A549 (cell line): ENCODE measurements at regions not wholly inside any gene's neighbourhood (a gene's known extent, or its start where the extent isn't known, plus 50 kb on each side); places are given as distances from the start of the nearest gene placed in this dataset.

Source experiments
- CEBPB ChIP-seq, 2 experiments: fragments of >200 bp in 1 of 2; sonication (Bioruptor Twin) in 1 of 2; formaldehyde crosslinking in 1 of 2; IDR thresholded peaks; 2 replicates each; pipeline ENCODE4 v1.6.1; 2012 to 2016
- PHF8 ChIP-seq: fragments of 200-600 bp; sonication (generic); IDR thresholded peaks from 2 replicates; pipeline ENCODE4 v1.6.1; 2016; ENCODE audit warnings: low read depth, mild to moderate bottlenecking, antibody characterized with exemption, moderate library complexity, borderline replicate concordance
- TF ChIP-seq, protein P1 (sequence below): fragments of 450-650 bp; IDR thresholded peaks from 2 replicates; pipeline ENCODE4 v1.6.1; 2014; ENCODE audit warnings: antibody characterized with exemption
- TF ChIP-seq, protein P2 (sequence below): IDR thresholded peaks from 2 replicates; pipeline ENCODE4 v1.6.1; 2012

DNA sequence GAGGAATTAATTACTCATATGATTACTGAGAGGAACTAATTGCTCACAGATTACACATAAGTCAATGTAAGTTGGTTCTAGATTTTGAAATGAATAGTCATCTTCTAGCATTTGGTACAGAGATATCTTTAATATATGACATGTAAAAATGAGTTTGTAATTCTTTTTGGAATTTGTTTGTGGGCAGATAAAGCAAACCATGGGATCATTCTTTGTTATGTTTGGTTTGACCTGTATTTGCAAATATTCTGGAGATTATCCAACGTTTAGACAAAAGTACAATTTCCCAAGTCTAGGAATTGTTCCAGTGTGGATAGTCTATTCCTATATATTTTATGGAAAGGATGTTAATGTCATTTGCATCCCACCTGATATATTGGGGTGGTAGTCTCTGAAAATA, 309.6 kb upstream of the EDNRB start:
- TF ChIP-seq, protein P1, sequence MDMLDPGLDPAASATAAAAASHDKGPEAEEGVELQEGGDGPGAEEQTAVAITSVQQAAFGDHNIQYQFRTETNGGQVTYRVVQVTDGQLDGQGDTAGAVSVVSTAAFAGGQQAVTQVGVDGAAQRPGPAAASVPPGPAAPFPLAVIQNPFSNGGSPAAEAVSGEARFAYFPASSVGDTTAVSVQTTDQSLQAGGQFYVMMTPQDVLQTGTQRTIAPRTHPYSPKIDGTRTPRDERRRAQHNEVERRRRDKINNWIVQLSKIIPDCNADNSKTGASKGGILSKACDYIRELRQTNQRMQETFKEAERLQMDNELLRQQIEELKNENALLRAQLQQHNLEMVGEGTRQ = no peak
- no peak for TF ChIP-seq CEBPB (IDR thresholded peaks at IDR 0.05)
- no peak for TF ChIP-seq PHF8
- TF ChIP-seq, protein P2, sequence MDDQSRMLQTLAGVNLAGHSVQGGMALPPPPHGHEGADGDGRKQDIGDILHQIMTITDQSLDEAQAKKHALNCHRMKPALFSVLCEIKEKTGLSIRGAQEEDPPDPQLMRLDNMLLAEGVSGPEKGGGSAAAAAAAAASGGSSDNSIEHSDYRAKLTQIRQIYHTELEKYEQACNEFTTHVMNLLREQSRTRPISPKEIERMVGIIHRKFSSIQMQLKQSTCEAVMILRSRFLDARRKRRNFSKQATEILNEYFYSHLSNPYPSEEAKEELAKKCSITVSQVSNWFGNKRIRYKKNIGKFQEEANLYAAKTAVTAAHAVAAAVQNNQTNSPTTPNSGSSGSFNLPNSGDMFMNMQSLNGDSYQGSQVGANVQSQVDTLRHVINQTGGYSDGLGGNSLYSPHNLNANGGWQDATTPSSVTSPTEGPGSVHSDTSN = no peak
